ENCODE measurements at regions not wholly inside any gene's neighbourhood (a gene's known extent, or its start where the extent isn't known, plus 50 kb on each side); places are given as distances from the start of the nearest gene placed in this dataset.
"Not testable (repeated sequence)": the region's sequence is repeated elsewhere in the genome, so short reads cannot be mapped to it uniquely, and the experiment has no call there.

DNA sequence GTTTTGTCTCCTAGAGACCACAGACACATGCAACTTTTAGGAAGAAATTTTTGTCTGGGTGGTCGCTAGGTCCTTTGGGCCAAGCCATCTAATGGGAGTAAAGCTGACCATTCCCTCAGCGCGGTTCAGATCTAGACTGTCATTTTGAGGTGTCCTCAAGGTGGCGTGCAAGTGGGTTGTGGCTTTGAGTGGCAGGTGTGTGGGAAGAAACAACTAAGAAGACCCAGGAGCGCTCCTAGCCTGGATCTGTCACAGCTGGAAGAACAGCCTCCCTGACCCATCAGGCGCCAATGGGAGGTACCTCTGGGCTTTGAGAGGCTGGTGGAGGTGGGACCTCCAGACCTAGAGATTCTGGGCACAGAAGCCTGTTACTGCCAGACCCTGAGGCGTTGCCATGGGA lies 645.1 kb downstream of the KCNJ18 start:
- intact Hi-C loops (cut with micrococcal nuclease): no loop called here
- Mint-ChIP-seq H3K27me3 (no peaks in the 10 kb centered on the region), H3K9me3 (peaks cover 10% of the 10 kb centered on the region), H3K36me3 (ENCODE audit: low read depth) (no peaks in the 10 kb centered on the region), H3K4me3 (no peak overlapping the region), H3K27ac (no peak overlapping the region), H3K4me1 (no peaks in the 10 kb centered on the region)
- no peak for DNase-seq

GRCh38 chr17:22356603-22357002 lies 664.3 kb downstream of the KCNJ18 start:
- intact Hi-C loops (cut with micrococcal nuclease); H3K36me3 Mint-ChIP-seq (ENCODE audit: low read depth); H3K27ac Mint-ChIP-seq; DNase-seq; H3K4me1 Mint-ChIP-seq; H3K27me3 Mint-ChIP-seq; H3K4me3 Mint-ChIP-seq: not testable (repeated sequence)
- H3K9me3 Mint-ChIP-seq: peaks cover 15% of the 10 kb centered on the region

- intact Hi-C loops (cut with micrococcal nuclease); DNase-seq: not testable (repeated sequence)
- peaks cover 19% of the 10 kb centered on the region for H3K9me3 Mint-ChIP-seq
Measured at GRCh38 chr17:22370988-22371387, 678.7 kb downstream of the KCNJ18 start.

DNA sequence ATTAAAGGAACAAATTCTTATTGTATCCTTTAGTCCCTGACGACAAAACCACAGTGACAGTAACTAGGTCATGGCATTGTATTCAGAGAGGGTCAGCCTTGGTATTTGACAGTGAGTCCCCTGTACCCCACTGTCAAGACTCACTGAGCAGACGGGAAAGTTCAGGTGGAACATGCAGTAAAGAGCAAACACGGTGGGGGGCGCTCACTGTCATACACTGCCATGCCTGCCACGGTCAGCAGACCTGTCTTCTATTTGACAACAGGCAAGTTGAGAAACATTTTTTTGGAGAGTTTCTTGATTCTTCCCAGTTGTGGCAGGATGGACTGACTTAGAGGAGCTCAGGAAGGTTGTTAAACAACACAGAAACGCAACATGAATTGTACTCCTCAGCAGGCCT lies 681.6 kb downstream of the KCNJ18 start:
- DNase-seq: no peak
- Mint-ChIP-seq H3K27me3 (no peaks in the 10 kb centered on the region), H3K4me1 (no peaks in the 10 kb centered on the region), H3K27ac (no peak overlapping the region), H3K36me3 (ENCODE audit: low read depth) (no peaks in the 10 kb centered on the region), H3K4me3 (no peak overlapping the region), H3K9me3 (peaks cover 19% of the 10 kb centered on the region)
- intact Hi-C loops (cut with micrococcal nuclease): no loop called here

More at GRCh38 chr17:22370988-22371387, 678.7 kb downstream of the KCNJ18 start:
- H3K27ac Mint-ChIP-seq; H3K27me3 Mint-ChIP-seq; H3K4me3 Mint-ChIP-seq; H3K36me3 Mint-ChIP-seq (ENCODE audit: low read depth); H3K4me1 Mint-ChIP-seq: not testable (repeated sequence)

- Mint-ChIP-seq H3K4me3 (no peak overlapping the region), H3K4me1 (no peaks in the 10 kb centered on the region), H3K36me3 (ENCODE audit: low read depth) (no peaks in the 10 kb centered on the region), H3K9me3 (peaks cover 19% of the 10 kb centered on the region), H3K27ac (no peak overlapping the region), H3K27me3 (no peaks in the 10 kb centered on the region)
- no peak for DNase-seq
- intact Hi-C loops (cut with micrococcal nuclease): no loop called here
Measured at GRCh38 chr17:22374741-22375140, 682.4 kb downstream of the KCNJ18 start.

GRCh38 chr17:22376747-22377146 lies 684.4 kb downstream of the KCNJ18 start:
- H3K4me3 Mint-ChIP-seq; H3K4me1 Mint-ChIP-seq; DNase-seq; H3K27me3 Mint-ChIP-seq; H3K27ac Mint-ChIP-seq; H3K36me3 Mint-ChIP-seq (ENCODE audit: low read depth); intact Hi-C loops (cut with micrococcal nuclease): not testable (repeated sequence)
- peaks cover 12% of the 10 kb centered on the region for H3K9me3 Mint-ChIP-seq

DNA sequence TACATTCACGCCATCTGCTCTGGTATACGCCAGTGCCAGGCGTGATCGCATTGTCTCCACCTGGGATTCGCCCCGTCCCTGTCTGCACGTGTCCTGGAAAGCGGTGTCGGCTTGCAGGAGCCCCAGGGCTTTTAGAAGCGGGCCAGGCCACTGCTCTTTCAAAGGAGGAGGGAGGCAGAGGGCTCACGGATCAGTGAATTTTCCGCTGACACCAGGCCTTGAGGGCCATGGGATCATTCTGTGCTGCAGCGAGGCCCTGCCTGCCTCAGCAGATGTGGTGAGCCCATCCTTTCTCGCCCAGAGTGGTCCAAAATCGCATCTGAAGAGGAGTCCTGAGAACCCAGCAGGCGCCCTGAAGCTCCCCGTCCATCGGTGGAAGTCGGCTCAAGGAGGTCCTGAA lies 686.4 kb downstream of the KCNJ18 start:
- H3K27me3 Mint-ChIP-seq; intact Hi-C loops (cut with micrococcal nuclease); H3K27ac Mint-ChIP-seq; H3K9me3 Mint-ChIP-seq; H3K36me3 Mint-ChIP-seq (ENCODE audit: low read depth); H3K4me1 Mint-ChIP-seq; H3K4me3 Mint-ChIP-seq; DNase-seq: not testable (repeated sequence)

DNA sequence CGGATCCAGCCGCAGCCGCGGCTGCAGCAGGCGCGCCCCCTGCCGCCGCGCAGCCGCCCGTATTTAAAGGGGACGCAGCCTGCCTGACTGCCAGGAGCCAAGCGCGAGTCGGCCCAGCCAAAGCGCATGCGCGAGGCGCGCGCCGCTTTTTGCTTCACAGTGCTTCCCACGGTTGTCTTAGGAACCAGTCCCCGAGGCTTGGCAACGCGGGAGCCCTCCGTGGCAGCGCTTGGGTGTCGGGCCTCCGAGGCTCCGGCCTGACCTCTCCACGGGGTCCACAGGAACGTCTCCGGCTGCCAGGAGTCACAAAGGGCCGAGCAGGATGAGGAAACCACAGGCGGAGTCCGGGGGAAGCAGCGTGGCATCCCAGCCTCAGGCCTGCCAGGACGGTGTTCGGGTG lies 689.3 kb downstream of the KCNJ18 start:
- intact Hi-C loops (cut with micrococcal nuclease); H3K27me3 Mint-ChIP-seq; DNase-seq; H3K4me1 Mint-ChIP-seq; H3K36me3 Mint-ChIP-seq (ENCODE audit: low read depth); H3K27ac Mint-ChIP-seq; H3K4me3 Mint-ChIP-seq; H3K9me3 Mint-ChIP-seq: not testable (repeated sequence)

DNA sequence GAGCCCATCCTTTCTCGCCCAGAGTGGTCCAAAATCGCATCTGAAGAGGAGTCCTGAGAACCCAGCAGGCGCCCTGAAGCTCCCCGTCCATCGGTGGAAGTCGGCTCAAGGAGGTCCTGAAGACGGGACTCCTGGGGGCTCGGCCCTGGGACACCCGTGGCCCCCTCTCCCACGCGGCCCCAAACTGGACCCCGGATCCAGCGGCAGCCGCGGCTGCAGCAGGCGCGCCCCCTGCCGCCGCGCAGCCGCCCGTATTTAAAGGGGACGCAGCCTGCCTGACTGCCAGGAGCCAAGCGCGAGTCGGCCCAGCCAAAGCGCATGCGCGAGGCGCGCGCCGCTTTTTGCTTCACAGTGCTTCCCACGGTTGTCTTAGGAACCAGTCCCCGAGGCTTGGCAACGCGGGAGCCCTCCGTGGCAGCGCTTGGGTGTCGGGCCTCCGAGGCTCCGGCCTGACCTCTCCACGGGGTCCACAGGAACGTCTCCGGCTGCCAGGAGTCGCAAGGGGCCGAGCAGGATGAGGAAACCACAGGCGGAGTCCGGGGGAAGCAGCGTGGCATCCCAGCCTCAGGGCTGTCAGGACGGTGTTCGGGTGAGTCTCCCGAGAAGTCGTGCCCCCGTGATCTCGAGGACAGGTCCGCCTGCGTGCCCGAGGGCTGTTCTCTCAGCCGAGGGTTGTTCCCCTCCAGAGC lies 691.6 kb downstream of the KCNJ18 start:
- peak; percentile 62 for DNase-seq
- H3K36me3 Mint-ChIP-seq (ENCODE audit: low read depth); H3K27me3 Mint-ChIP-seq; intact Hi-C loops (cut with micrococcal nuclease); H3K4me3 Mint-ChIP-seq; H3K9me3 Mint-ChIP-seq; H3K27ac Mint-ChIP-seq; H3K4me1 Mint-ChIP-seq: not testable (repeated sequence)

DNA sequence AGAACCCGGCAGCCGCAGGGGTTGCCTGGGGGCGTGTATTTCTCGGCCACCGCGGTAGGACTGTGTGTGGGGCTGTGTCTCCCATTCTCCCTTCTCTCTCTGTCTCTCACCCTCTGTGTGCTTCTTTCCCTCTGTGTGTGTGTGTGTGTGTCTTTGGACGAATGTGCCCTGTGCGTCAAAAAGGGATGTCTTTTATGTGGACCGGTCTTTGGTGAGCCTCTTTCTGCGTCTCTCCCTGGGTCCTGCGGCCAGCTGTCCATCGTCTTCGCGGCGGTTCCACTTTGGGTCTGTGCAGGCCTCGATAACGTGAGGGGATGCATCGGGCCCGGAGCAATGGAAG lies 692.1 kb downstream of the KCNJ18 start:
- H3K27ac Mint-ChIP-seq; intact Hi-C loops (cut with micrococcal nuclease); H3K9me3 Mint-ChIP-seq; H3K36me3 Mint-ChIP-seq (ENCODE audit: low read depth); H3K4me3 Mint-ChIP-seq; H3K27me3 Mint-ChIP-seq; H3K4me1 Mint-ChIP-seq: not testable (repeated sequence)
- DNase-seq: peak; percentile 54

GRCh38 chr17:22398446-22398845 lies 706.1 kb downstream of the KCNJ18 start:
- intact Hi-C loops (cut with micrococcal nuclease): not testable (repeated sequence)

GRCh38 chr17:22399037-22399436 lies 706.7 kb downstream of the KCNJ18 start:
- H3K27ac Mint-ChIP-seq; intact Hi-C loops (cut with micrococcal nuclease); H3K4me1 Mint-ChIP-seq: not testable (repeated sequence)

More at GRCh38 chr17:22398446-22398845, 706.1 kb downstream of the KCNJ18 start:
- H3K27ac Mint-ChIP-seq; H3K4me3 Mint-ChIP-seq; DNase-seq; H3K27me3 Mint-ChIP-seq; H3K4me1 Mint-ChIP-seq; H3K36me3 Mint-ChIP-seq (ENCODE audit: low read depth); H3K9me3 Mint-ChIP-seq: not testable (repeated sequence)

DNA sequence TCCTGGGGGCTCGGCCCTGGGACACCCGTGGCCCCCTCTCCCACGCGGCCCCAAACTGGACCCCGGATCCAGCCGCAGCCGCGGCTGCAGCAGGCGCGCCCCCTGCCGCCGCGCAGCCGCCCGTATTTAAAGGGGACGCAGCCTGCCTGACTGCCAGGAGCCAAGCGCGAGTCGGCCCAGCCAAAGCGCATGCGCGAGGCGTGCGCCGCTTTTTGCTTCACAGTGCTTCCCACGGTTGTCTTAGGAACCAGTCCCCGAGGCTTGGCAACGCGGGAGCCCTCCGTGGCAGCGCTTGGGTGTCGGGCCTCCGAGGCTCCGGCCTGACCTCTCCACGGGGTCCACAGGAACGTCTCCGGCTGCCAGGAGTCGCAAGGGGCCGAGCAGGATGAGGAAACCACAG lies 712.8 kb downstream of the KCNJ18 start:
- intact Hi-C loops (cut with micrococcal nuclease); DNase-seq; H3K27me3 Mint-ChIP-seq; H3K4me3 Mint-ChIP-seq; H3K9me3 Mint-ChIP-seq; H3K27ac Mint-ChIP-seq; H3K36me3 Mint-ChIP-seq (ENCODE audit: low read depth); H3K4me1 Mint-ChIP-seq: not testable (repeated sequence)

More at GRCh38 chr17:22399037-22399436, 706.7 kb downstream of the KCNJ18 start:
- H3K4me3 Mint-ChIP-seq; H3K36me3 Mint-ChIP-seq (ENCODE audit: low read depth); H3K9me3 Mint-ChIP-seq; DNase-seq; H3K27me3 Mint-ChIP-seq: not testable (repeated sequence)

GRCh38 chr17:22409160-22409751 lies 716.9 kb downstream of the KCNJ18 start:
- Mint-ChIP-seq H3K9me3 (peaks cover 23% of the 10 kb centered on the region), H3K27ac (no peak overlapping the region), H3K27me3 (no peaks in the 10 kb centered on the region), H3K36me3 (ENCODE audit: low read depth) (peaks cover 3% of the 10 kb centered on the region), H3K4me3 (no peak overlapping the region), H3K4me1 (no peaks in the 10 kb centered on the region)
- intact Hi-C loops (cut with micrococcal nuclease): no loop called here
- DNase-seq: no peak

DNA sequence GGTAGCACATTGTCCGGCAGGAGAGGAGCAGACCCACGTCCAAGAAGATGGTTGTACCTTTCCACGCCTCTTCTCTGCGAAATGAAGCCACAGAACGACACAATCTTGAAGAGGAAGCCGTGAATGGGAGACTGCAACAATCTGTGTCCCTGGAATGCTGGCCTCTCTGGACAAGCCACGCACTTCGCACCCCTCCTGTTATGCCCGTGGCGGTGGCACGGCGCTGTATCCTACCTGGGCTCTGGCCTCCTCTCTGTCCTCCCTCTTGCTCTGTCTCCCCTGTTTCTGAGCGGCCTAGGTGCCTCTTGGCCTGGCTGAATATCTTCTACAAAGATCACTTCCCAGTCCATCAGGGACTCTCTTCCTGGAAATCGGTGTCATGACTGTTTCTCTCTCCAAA lies 717.8 kb downstream of the KCNJ18 start:
- no peaks in the 10 kb centered on the region for H3K27me3 Mint-ChIP-seq
- H3K36me3 Mint-ChIP-seq (ENCODE audit: low read depth): peaks cover 3% of the 10 kb centered on the region
- H3K4me1 Mint-ChIP-seq: no peaks in the 10 kb centered on the region

More for the DNA sequence above, 717.8 kb downstream of the KCNJ18 start:
- DNase-seq: no peak
- no peak overlapping the region for H3K4me3 Mint-ChIP-seq
- H3K9me3 Mint-ChIP-seq: peaks cover 23% of the 10 kb centered on the region
- H3K27ac Mint-ChIP-seq: no peak overlapping the region
- intact Hi-C loops (cut with micrococcal nuclease): no loop called here

All from activated CD4-positive, alpha-beta T cell treated with anti-CD3 and anti-CD28 coated beads, Interleukin-2, amount 10 ng/mL, durations not matched to agents 24 days and 14 days (primary cell).